Smooth muscle cell (in vitro differentiated cells): ENCODE measurements at regions not wholly inside any gene's neighbourhood (a gene's known extent, or its start where the extent isn't known, plus 50 kb on each side); places are given as distances from the start of the nearest gene placed in this dataset.

Experiments
- DNase-seq: peaks from one replicate; lab custom pipeline; 2025; ENCODE audit not compliant: unreplicated experiment; lab: John Stamatoyannopoulos, UW
- H2AFZ ChIP-seq: fragments of 200-600 bp; sonication (generic); 2 replicates; pipeline ENCODE4 v1.6.0; 2016; ENCODE audit warnings: antibody characterized with exemption, low read depth, mild to moderate bottlenecking
- H3F3A ChIP-seq: fragments of 200-600 bp; sonication (generic); 2 replicates; pipeline ENCODE4 v1.6.0; 2017; ENCODE audit warnings: antibody characterized with exemption, low read depth
- H3K27ac ChIP-seq: fragments of 200-600 bp; sonication (generic); 2 replicates; pipeline ENCODE4 v1.5.1; 2016; ENCODE audit warnings: low read depth, mild to moderate bottlenecking
- H3K27me3 ChIP-seq: fragments of 200-600 bp; sonication (generic); 2 replicates; pipeline ENCODE4 v1.6.1; 2016; ENCODE audit warnings: low read depth, mild to moderate bottlenecking
- H3K36me3 ChIP-seq: fragments of 200-600 bp; sonication (generic); 2 replicates; pipeline ENCODE4 v1.5.1; 2016; ENCODE audit warnings: low read depth
- H3K4me1 ChIP-seq: fragments of 200-600 bp; sonication (generic); 2 replicates; pipeline ENCODE4 v1.5.1; 2016; ENCODE audit warnings: low read depth
- H3K4me2 ChIP-seq: fragments of 200-600 bp; sonication (generic); 2 replicates; pipeline ENCODE4 v1.6.0; 2016; ENCODE audit warnings: mild to moderate bottlenecking
- H3K4me3 ChIP-seq: fragments of 200-600 bp; sonication (generic); 2 replicates; pipeline ENCODE4 v1.5.1; 2016; ENCODE audit warnings: mild to moderate bottlenecking
- H3K79me2 ChIP-seq: fragments of 200-600 bp; sonication (generic); 2 replicates; pipeline ENCODE4 v1.6.0; 2016; ENCODE audit warnings: low read depth, mild to moderate bottlenecking
- H3K9ac ChIP-seq: fragments of 200-600 bp; sonication (generic); 2 replicates; pipeline ENCODE4 v1.6.0; 2016; ENCODE audit warnings: low read depth
- H3K9me3 ChIP-seq: fragments of 200-600 bp; sonication (generic); replicated peaks from 2 replicates; pipeline ENCODE4 v1.5.1; 2016; ENCODE audit warnings: low read depth
- H4K20me1 ChIP-seq: fragments of 200-600 bp; sonication (generic); 2 replicates; pipeline ENCODE4 v1.6.0; 2016; ENCODE audit warnings: low read depth
- WGBS: methylation state at CpG from one replicate; pipeline ENCODE4 v1.1.7; 2016; ENCODE audit warnings: low lambda C conversion rate; 5-methylcytosine and 5-hydroxymethylcytosine counted together
- TF ChIP-seq, protein P1 (sequence below): fragments of 200-600 bp; sonication (generic); IDR thresholded peaks from 2 replicates; pipeline ENCODE4 v1.5.1; 2017; ENCODE audit warnings: borderline replicate concordance, mild to moderate bottlenecking, antibody characterized with exemption; ENCODE audit not compliant: insufficient read depth, poor library complexity, severe bottlenecking

DNA sequence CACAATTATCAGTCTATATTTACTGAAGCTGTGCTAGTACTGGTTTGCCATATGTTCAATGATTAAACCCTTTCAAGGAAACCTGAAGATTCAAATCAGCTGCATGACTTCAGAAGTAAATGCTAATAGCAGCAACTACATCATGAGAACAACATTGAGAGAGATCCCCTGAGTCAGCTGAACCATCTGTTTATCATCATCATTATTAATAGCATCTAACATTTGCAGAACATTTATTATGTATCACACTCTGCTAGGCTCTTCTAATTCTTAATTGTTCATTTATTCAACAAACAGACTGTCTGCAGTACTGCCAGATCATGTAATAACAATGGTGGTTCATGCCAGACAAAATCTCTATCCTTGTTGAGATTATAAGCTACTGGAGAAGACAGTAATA, 157.4 kb downstream of the KLHL28 start:
- Histone ChIP-seq H3K9me3 (no peaks in the 10 kb centered on the region), H3K4me1 (no peaks in the 10 kb centered on the region), H3K79me2 (no peaks in the 10 kb centered on the region), H2AFZ (no peak overlapping the region), H3K9ac (no peak overlapping the region), H3K27me3 (no peaks in the 10 kb centered on the region), H3F3A (no peaks in the 10 kb centered on the region), H3K4me2 (no peak overlapping the region), H3K4me3 (no peak overlapping the region), H4K20me1 (no peaks in the 10 kb centered on the region), H3K27ac (no peak overlapping the region), H3K36me3 (no peaks in the 10 kb centered on the region)
- DNase-seq = no peak
- TF ChIP-seq, protein P1, sequence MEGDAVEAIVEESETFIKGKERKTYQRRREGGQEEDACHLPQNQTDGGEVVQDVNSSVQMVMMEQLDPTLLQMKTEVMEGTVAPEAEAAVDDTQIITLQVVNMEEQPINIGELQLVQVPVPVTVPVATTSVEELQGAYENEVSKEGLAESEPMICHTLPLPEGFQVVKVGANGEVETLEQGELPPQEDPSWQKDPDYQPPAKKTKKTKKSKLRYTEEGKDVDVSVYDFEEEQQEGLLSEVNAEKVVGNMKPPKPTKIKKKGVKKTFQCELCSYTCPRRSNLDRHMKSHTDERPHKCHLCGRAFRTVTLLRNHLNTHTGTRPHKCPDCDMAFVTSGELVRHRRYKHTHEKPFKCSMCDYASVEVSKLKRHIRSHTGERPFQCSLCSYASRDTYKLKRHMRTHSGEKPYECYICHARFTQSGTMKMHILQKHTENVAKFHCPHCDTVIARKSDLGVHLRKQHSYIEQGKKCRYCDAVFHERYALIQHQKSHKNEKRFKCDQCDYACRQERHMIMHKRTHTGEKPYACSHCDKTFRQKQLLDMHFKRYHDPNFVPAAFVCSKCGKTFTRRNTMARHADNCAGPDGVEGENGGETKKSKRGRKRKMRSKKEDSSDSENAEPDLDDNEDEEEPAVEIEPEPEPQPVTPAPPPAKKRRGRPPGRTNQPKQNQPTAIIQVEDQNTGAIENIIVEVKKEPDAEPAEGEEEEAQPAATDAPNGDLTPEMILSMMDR = no peak

DNA sequence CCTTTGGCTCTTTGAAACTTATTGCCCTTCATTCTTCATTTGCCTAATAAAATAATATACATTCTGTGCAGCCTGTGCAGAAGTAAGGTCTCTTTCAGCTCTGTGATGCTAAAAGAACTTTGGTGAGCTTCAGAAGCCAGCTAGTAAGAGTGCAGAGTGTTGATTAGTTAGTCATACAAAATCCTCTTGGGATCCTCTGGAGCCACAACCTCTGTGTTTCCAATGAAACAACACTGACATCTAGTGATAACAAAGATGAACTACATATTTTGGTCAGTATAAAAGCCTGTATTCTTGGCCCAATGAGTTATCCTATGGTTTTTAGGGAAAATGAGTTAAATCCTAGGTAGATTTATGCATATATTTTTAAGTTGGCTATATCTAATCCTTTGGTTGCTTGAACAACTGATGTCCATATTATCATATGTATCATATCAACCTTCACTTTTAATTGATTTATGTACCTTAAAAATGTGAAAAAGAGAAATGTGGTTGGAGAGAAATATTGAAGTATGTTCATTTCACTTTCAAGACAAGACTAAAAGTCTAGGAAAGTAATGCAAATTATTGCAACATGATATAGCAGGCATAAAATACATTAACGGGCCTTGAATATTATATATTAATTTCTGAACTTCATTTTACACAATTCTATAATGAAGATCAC, 158.4 kb downstream of the KLHL28 start:
- Histone ChIP-seq H3K9me3 (no peaks in the 10 kb centered on the region), H3K27me3 (no peaks in the 10 kb centered on the region), H3K4me2 (no peak overlapping the region), H3K4me1 (no peaks in the 10 kb centered on the region), H4K20me1 (no peaks in the 10 kb centered on the region), H3K27ac (no peak overlapping the region), H3K36me3 (no peaks in the 10 kb centered on the region), H3F3A (no peaks in the 10 kb centered on the region), H3K4me3 (no peak overlapping the region), H3K79me2 (no peaks in the 10 kb centered on the region), H3K9ac (no peak overlapping the region), H2AFZ (no peak overlapping the region)
- DNase-seq = no peak
- WGBS = 74% methylated on average over 1 of the region's 1 CpG
- TF ChIP-seq, protein P1 = peak; percentile 66

DNA sequence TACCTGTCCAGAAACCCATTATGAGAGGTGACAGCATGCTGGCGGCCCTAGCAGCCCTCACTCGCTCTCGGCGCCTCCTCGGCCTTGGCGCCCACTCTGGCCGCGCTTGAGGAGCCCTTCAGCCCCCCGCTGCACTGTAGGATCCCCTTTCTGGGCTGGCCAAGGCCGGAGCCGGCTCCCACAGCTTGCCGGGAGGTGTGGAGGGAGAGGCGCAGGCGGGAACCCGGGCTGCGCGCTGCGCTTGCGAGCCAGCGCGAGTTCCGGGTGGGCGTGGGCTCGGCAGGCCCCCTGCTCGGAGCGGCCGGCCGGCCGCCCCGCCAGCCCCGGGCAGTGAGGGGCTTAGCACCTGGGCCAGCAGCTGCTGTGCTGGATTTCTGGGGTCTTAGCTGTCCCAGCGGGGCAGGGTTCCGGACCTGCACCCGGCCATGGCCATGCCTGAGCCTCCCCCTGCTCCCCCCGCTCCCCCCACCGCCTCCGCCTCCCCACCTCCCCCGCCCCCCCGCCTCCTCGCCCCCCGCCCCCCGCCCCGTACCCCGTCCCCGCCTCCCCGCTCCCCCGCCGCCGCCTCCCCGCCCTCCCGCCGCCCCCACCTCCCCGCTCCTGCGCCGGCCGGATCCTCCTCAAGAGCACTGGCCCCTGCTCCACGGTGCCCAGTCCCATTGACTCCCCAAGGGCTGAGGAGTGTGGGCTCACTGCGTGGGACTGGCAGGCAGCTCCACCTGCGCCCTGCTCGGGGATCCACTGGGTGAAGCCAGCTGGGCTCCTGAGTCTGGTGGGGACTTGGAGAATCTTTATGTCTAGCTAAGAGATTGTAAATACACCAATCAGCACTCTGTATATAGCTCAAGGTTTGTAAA, 163.1 kb downstream of the KLHL28 start:
- Histone ChIP-seq H3K4me2 (no peak overlapping the region), H3K9ac (no peak overlapping the region), H3K36me3 (no peaks in the 10 kb centered on the region), H2AFZ (no peak overlapping the region), H3F3A (no peaks in the 10 kb centered on the region), H3K79me2 (no peaks in the 10 kb centered on the region), H4K20me1 (no peaks in the 10 kb centered on the region), H3K27me3 (no peaks in the 10 kb centered on the region), H3K27ac (no peak overlapping the region), H3K4me1 (no peaks in the 10 kb centered on the region), H3K9me3 (no peaks in the 10 kb centered on the region), H3K4me3 (no peak overlapping the region)
- WGBS = 99% methylated on average over 25 of the region's 60 CpGs
- TF ChIP-seq, protein P1 = no peak
- DNase-seq = no peak
